DLD1 (cell line): ENCODE measurements at regions not wholly inside any gene's neighbourhood (a gene's known extent, or its start where the extent isn't known, plus 50 kb on each side); places are given as distances from the start of the nearest gene placed in this dataset.

ENCODE experiments used
- in situ Hi-C: cut with HindIII; loops from 2 replicates; pipeline ENCODE4 v1.10.0; 2017; ENCODE audit warnings: low sequenced_read_pairs

GRCh38 chr2:150140777-150141176 is 346.7 kb downstream of the RND3 start:
- in situ Hi-C loops: no loop called here

GRCh38 chr2:150138587-150138986 is 348.9 kb downstream of the RND3 start:
- in situ Hi-C loops: no loop called here

GRCh38 chr2:150137338-150138069 is 350.0 kb downstream of the RND3 start:
- in situ Hi-C loops: no loop called here

- in situ Hi-C loops: no loop called here
Observed at GRCh38 chr2:150136893-150137292, 350.6 kb downstream of the RND3 start.

GRCh38 chr2:150136401-150136800 is 351.1 kb downstream of the RND3 start:
- in situ Hi-C loops: no loop called here

GRCh38 chr2:150135223-150135883 is 352.1 kb downstream of the RND3 start:
- in situ Hi-C loops: no loop called here

- in situ Hi-C loops: no loop called here
Observed at GRCh38 chr2:150134223-150134857, 353.1 kb downstream of the RND3 start.

GRCh38 chr2:150133623-150134022 is 353.8 kb downstream of the RND3 start:
- in situ Hi-C loops: no loop called here

GRCh38 chr2:150129921-150130575 is 357.4 kb downstream of the RND3 start:
- in situ Hi-C loops: no loop called here

- in situ Hi-C loops: no loop called here
Observed at GRCh38 chr2:150127995-150128394, 359.5 kb downstream of the RND3 start.

- in situ Hi-C loops: no loop called here
Observed at GRCh38 chr2:150127346-150127990, 360.0 kb downstream of the RND3 start.

- in situ Hi-C loops: no loop called here
Observed at GRCh38 chr2:150126839-150127238, 360.6 kb downstream of the RND3 start.

- in situ Hi-C loops: no loop called here
Observed at GRCh38 chr2:150126143-150126740, 361.2 kb downstream of the RND3 start.

GRCh38 chr2:150125708-150126107 is 361.8 kb downstream of the RND3 start:
- in situ Hi-C loops: no loop called here

GRCh38 chr2:150125188-150125587 is 362.3 kb downstream of the RND3 start:
- in situ Hi-C loops: no loop called here

GRCh38 chr2:150124739-150125138 is 362.7 kb downstream of the RND3 start:
- in situ Hi-C loops: no loop called here

GRCh38 chr2:150122871-150123613 is 364.4 kb downstream of the RND3 start:
- in situ Hi-C loops: no loop called here

- in situ Hi-C loops: no loop called here
Observed at GRCh38 chr2:150122156-150122555, 365.3 kb downstream of the RND3 start.

- in situ Hi-C loops: no loop called here
Observed at GRCh38 chr2:150120326-150120955, 367.0 kb downstream of the RND3 start.
